Germinal center (tissue), 1 donor: ENCODE measurements at regions not wholly inside any gene's neighbourhood (a gene's known extent, or its start where the extent isn't known, plus 50 kb on each side); places are given as distances from the start of the nearest gene placed in this dataset.
"Not testable (repeated sequence)": the region's sequence is repeated elsewhere in the genome, so short reads cannot be mapped to it uniquely, and the experiment has no call there.

Source experiments
- DNase-seq: peaks from one replicate; pipeline ENCODE4 v3.0.0; 2012; ENCODE audit warnings: mixed read lengths, low spot score

DNA sequence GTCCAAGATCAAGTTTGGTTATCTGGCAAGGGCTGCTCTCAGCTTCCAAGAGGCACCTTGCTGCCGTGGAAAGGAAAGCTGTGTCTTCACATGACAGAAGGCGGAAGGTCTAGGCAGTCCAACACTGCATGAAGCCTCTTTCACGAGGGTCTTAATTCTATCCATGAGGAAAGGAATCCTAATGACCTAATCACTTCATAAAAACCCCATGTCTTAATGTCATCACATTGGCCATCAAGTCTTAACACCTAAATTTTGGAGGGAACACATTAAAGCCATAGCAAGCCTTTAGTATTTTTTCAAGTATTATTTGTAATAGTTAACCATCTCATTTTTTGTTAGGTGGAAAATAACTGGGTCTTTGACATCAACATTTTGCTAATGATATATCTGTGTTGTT lies 858.3 kb downstream of the FLRT2 start:
- DNase-seq = no peak

DNA sequence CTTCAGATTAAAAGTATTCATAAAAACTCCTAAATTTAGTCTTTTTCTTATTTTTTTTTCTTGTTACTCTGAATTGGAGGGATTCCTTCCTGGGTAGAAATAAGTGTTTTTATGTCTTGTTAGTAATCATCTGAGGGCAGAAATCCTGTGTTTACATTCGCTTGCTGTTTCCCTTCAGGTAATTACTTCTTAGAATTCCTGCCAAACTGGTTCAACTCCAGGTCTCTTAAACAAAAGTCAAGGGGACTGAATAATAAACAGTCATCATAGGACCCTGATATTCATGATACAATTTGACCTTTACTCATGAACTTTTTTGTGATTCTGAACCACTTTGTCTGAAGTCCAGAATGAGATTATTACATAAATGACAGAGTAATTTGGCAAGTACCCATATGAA lies 843.9 kb downstream of the FLRT2 start:
- DNase-seq = no peak

DNA sequence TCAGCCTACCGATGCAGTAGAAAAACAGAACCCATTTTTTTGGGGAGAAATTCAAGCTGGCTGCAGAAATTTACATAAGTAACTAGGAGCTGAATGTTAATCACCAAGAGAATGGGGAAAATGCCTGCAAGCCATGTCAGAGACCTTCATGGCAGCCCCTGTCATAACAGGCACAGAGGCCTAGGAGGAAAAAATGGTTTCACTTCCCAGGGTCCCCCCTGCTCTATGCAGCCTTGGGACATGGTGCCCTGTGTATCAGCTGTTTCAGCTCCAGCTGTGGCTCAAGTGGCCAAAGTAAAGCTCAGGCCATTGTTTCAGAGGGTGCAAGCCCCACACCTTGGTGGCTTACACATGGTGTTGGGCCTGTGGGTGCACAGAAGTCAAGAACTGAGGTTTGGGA lies 842.5 kb downstream of the FLRT2 start:
- no peak for DNase-seq

DNA sequence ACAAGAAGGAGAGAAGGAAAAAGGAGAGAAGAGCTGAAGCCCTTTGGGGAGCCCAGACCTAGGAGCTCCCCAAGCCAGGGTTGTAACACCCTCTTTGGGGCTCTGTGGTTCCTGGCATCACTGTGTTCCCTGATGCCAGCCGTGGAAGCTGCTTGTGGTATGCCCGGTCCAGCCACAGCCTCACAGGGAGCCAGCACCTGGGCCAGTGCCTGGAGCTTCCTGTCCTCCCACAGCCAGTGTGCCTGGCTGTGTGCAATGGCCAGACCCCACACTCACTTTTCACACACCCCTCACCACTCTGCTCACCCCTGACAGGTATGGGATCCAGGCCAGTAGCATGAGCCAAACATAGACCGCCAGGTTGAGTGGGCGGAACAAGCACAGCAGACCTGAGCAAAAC lies 834.7 kb downstream of the FLRT2 start:
- DNase-seq = no peak

DNA sequence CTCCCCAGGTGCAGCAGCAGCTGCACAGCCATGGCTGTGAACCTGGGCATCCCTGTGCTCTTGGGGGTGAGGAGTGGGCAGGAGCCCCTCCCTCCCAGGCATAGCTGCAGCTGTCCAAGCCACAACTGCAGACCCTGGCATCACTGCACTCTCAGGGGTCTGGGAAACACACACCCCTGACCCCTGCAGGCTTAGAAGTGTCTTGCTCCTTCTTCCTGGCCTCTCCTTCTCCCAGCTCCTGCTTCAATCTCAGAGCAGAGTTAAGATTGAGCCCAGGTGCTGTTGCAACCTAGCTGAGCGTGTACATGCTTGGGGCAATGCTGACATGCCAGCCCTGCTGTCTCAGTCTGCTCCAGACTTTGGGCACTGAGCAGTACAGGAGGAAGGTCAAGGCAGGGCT lies 833.6 kb downstream of the FLRT2 start:
- no peak for DNase-seq

DNA sequence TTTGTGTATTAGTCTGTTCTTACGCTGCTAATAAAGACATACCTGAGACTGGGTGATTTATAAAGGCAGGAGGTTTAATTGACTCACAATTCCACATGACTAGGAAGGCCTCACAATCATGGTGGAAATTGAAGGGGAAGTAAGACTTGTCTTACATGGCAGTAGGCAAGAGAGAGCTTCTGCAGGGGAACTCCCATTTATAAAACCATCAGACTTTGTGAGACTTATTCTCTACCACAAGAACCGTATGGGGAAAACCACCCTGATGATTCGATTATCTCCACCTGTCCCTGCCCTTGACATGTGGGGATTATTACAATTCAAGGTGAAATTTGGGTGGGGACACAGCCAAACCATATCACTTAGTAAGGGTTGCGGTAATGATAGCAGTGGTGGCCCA lies 833.1 kb downstream of the FLRT2 start:
- DNase-seq = no peak

DNA sequence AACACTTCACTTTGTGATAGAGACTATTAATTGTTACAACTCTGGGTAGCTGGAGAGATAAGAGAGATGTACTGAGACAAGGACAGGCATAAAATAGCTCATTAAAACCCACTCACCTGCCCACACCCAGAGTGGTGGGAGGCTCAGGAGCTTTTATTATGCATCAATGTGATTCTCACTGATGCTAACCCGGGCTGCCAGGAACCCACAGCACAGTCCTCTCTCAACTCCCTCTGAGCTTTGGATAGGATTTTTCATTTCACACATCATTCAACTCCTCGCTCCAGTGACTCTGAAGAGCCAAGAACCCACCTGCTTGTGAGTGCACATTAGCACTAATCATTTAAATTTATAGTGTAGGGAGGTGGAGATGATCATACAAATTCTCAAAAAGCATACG lies 827.9 kb downstream of the FLRT2 start:
- no peak for DNase-seq

DNA sequence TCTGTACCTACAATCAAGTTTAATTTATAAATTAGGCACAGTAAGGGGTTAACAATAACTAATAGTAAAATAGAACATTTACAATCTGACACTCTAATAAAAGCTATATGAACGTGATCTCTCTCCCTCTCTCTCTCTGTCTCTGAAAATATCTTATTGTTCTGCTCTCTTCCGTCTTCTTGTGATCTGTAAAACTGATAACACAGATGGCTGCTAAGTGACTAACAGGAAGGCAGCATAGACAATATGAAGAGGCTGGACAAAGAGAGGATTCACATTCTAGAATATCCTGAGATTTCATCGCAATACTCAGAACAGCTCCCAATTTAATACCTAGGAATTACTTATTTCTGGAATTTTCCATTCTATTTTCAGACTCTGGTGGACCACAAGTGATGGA lies 827.2 kb downstream of the FLRT2 start:
- no peak for DNase-seq

DNA sequence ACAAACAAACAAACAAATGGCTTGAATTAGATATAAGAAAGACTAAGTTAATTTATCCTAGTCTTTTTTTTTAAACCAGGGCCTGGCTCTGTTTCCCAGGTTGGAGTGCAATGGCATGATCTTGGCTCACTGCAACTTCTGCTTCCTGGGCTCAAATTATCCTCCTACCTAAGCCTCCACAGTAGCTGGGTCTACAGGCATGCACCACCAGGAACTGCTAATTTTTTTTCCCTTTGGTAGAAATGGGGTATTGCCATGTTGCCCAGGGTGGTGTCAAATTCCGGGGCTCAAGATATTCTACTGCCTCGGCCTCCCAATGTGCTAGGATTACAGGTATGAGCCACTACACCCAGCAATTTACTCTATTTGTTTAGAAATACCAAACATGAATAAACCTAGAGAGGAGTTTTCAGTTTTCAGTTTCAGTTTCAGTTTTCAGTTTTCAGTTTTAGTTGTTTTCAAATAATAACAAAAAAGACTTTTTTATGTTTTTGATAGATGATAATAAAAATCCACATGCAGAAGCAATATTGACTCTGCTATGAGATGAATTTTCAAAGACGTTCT lies 817.0 kb downstream of the FLRT2 start:
- no peak for DNase-seq

DNA sequence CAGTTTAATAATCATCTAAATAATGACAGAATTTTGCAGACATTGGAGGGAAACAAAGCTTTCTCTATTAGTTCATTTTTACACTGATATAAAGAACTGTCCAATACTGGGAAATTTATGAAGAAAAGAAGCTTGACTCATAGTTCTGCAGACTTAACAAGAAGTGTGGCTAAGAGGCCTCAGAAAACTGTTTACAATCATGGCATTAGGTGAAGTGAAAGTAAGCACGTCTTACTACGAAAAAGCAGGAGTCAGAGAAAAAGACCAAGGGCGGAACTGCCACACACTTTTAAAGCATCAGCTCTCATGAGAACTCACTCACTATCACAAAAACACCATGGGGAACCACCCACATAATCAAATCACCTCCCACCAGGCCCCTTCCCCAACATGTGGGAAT lies 804.4 kb downstream of the FLRT2 start:
- DNase-seq = no peak

DNA sequence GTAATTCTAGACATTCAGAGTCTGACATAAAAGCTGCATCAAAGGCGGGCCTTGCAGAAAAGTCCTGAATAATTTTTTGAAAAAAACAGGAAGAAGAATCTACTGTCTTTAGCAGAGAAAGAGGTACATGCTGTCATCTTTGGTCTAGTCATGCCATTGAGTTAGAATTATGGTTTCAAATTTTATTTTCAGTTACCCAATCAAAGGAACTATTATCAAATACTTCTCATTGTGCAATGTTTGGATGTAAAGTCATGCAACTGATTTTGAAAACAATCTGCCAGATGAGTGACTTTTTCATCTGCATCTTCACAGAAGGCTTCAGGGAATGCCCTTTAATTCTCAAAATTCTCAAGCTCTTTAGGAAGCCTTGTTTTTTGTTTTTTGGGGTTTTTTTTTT lies 803.5 kb downstream of the FLRT2 start:
- no peak for DNase-seq

DNA sequence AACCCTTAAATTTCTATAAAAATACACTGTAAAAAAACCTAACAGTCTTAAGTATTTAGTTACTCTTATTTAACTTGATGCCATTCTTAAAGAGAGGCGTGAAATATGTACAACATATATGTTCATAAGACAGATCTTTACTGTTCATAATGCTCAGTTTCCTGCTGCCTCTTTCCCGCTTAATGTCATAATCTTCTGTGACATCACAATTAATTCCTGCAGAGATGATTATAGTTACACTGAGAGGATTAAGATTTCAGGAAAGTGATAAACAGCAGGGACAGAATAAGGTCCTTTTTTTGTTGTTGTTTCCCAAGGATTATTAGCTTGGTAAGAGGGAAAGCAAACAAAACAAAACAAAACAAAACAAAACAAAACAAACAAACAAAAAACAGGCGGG lies 801.4 kb downstream of the FLRT2 start:
- no peak for DNase-seq

DNA sequence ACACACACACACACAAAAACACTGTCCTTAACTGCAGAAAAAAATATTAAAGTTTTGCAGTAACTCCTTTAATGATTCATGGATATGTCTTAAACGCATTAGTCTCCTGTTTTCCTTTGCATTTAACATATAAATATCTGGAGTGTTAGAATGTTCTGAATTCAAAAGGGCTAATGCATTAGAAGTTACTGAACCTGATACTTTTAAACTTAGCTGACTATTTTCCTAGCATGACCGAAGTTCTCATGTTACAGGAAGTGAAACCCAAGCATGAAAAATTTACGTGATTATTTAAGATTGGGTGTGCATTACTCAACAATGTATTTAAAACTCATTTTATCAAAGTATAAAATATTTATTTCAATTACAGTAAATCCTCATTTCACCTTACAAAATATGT lies 791.2 kb downstream of the FLRT2 start:
- no peak for DNase-seq

DNA sequence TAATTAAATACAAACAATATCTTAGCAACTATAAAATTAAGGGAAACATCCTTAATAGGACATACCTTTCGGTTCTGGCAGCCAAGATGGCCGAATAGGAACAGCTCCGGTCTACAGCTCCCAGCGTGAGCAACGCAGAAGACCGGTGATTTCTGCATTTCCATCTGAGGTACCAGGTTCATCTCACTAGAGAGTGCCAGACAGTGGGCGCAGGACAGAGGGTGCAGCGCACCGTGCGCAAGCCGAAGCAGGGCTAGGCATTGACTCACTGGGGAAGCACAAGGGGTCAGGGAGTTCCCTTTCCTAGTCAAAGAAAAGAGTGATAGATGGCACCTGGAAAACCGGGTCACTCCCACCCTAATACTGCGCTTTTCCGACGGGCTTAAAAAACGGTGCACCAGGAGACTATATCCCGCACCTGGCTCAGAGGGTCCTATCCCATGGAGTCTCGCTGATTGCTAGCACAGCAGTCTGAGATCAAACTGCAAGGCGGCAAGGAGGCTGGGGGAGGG lies 782.3 kb downstream of the FLRT2 start:
- DNase-seq = not testable (repeated sequence)

DNA sequence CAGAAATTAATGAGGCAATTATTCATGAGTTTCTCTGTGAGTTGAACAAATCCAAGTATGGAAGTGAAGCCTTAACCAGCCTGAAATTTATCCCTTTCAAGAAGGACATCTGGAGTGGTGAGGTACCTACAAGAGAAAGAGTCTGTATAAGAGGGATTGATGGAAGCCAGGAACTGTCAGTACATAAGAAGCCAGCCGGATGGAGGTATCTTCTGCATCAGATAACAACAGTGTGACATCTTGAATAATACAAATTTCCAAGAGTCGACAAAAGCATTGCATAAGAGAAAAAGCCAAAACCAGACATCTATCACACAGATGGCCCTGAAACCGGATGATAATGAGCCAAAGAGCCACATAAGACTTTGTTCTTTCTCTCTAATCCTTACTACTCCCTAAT lies 781.2 kb downstream of the FLRT2 start:
- DNase-seq = no peak

DNA sequence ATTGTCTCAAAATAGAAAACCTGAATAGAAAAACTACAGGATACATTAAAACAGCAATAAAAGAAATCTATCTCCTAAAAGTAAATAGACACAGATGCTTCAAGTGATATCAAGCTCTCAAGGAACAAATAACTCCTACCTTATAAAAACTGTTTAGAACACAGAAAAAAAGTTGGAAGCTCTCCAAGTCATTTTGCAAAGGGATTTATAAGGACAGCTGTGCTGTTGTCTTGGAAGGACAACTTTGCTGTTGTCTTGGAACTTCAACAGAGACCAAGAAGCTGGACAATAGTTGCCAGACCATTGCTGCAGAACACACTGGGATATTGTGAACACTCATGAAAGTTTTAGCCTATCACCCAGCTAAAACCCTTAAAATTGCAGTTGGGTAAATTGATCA lies 780.7 kb downstream of the FLRT2 start:
- DNase-seq = no peak

DNA sequence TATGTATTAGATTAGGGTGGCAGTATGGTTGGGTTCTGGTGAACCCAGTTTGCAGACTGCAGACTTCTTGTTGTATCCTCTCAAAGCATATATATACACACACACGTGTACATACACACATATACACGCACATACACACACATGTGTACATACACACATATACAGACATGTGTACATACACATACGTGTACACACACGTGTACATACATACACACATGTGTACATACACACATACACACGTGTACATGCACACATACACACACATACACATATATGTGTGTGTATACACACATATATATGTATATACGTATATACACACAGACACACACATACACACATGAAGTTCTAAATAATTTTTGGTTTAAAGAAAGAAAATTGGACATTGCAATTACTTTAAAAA lies 780.2 kb downstream of the FLRT2 start:
- no peak for DNase-seq

DNA sequence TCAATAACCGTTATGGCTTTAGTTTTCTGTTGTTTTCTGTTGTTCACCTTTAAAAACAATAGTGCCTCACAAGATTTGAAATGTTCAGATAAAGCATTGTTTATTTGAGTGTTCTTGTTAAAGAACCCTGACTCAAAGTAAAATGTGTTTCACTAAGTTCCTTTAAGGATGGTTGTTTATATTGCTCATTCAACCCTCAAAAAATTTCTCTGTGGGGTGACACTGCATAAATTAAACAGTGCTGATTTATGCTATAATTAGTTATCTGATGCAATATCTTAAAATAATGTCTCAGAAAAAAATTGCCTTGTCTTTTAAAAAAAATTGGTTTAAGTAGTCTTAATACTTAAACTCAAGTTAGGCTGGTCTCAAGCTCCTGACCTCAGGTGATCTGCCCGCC lies 775.1 kb downstream of the FLRT2 start:
- DNase-seq = no peak

DNA sequence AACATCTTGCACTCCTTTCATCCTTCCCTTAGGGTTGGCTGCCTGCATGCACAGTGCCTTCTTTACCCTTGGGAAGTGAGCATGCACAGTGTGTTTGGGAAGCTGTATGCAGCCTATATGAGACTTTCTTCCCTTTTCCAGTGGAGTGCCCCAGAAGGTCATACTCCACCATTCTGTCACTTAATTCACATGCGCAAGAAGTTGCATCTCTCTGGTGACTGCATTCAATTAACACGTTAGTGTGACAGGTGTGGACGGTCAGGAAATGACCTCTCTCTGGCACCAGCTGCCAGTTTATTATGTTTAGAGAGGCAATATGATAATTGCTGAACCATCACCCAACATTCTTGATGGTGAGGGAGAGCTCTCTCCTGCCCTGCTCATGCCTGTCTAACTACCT lies 770.0 kb downstream of the FLRT2 start:
- no peak for DNase-seq

DNA sequence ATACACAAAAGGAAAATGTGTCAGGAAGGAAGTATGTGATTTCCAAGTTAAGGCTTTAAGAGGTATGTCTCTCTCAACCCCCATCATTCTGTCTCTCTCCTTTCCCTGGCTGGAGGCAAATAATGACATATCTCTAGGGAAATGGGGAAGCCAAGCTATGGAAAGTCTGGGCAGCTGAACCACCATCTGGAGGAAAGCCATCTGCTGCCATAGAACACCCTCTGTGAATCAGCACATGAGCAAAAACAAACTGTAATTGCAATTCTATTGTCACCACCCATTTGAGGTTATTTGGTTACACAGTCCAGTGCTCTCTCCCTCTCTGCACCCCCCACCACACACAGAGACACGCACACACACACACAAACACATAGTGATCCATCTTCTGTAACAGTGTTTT lies 766.2 kb downstream of the FLRT2 start:
- DNase-seq = no peak

DNA sequence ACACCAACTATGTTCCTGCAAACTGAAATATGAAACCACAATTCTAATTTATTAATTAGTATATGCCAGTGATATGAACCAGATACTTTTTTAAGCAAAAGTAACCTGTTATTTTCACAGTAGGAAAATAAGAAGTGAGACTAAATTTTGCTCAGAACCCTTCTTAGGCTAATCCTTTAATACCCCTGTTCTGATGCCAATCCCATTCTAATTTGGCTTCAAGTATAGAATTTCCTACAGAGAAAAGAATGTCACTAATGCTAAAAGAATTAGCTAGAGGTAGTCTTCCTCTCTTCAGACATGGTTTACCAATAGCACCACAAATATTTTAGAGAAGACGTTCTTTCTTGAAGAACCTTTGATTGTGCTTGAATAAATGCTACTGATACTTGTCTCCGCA lies 758.4 kb downstream of the FLRT2 start:
- DNase-seq = no peak

DNA sequence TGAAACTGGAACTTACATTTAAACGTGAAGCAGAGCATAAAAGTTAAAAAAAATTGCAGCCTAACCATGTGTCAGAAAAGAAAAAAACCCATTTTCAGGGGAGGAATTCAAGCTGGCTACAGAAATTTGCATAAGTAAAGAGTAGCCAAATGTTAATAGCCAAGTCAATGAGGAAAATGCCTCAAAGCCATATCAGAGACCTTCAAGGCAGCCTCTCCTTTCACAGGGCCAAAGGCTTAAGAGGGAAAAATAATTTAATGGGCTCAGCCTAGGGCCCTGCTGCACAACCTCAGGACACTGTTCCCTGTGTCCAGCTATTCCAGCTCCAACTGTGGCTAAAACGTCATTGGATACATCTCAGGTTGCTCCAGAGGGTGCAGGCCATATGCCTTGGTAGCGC lies 749.5 kb downstream of the FLRT2 start:
- no peak for DNase-seq

DNA sequence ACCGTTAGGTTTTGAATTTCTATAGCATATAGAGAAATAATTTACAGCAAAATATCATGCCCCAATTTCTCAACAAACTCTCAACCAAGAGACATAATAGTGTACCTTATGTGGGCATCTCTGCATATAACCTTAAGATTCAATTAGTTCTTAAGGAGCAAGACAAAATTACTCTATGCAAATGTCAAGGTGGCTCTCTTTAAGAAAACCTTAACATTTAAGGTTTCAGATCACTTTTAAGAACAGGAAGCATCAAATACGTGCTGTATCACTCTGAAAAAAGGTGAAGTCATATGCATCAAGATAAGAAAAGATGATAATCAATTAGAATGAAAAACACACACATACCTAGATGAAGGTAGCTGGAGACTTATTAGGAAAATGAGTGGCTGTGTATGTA lies 728.0 kb downstream of the FLRT2 start:
- DNase-seq = no peak

DNA sequence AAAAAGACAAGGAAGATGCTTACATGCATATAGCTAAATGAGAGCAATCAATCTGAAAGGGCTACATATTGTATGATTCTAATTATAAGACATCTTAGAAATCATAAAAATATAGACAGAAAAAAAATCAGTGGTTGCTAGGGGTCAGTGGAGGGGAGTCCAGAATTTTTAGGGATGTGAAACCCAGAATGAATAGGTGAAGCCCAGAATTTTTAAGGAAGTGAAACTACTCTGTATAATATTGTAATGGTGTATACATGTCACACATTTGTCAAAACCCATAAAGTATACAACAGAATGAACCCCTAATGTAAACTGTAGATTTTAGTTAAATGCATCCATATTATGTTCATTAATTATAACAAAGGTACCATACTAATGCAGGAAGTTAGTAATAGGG lies 713.2 kb downstream of the FLRT2 start:
- no peak for DNase-seq

DNA sequence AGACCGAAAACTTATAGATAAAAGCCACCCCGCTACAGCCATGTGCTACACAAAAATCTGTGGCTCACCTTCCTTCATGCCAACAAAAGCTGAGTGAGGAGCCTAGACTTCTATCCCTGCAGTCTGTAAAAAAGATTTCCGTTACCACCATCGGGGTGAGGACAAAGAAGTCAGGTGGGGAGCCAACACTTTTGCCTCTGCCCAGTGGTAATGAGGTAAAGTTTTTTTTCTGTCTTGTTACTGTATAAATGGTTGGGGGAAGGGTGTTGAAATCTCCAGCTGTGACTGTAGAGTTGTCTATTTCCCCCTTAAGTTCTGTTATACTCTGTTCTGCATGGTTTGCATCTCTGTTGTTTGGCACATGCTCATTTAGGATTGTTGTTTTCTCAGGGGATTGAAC lies 707.8 kb downstream of the FLRT2 start:
- DNase-seq = no peak
